ENCODE measurements at regions not wholly inside any gene's neighbourhood (a gene's known extent, or its start where the extent isn't known, plus 50 kb on each side); places are given as distances from the start of the nearest gene placed in this dataset.
A peak's percentile ranks its signal among the peaks of the same experiment; 100 is the strongest.

DNA sequence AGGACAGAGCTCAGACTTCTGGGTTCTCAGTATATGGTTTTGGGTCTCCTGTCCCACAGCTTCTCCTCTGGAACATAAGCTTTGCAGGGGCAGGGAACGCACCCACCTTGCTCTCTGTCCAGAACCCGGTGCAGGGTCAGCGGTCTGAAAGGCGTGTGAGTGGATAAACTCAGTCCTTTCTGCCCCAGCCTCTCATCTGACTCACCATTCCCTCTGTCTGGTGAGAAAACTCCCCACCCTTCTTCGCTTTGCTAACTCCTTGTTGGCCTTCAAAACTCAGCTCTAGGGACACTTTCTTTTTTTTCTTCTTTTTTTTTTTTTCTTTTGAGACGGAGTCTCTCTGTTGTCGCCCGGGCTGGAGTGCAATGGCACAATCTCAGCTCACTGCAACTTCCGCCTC lies 68.9 kb upstream of the NUP50 start:
- no peak for DNase-seq (ENCODE audit: low read depth in 1 of 2, low spot score in 1 of 2)

- DNase-seq (ENCODE audit: low read depth in 1 of 2, low spot score in 1 of 2) = peak; percentile 11 to 45
Measured at GRCh38 chr22:45096256-45096907, 67.3 kb upstream of the NUP50 start.

DNA sequence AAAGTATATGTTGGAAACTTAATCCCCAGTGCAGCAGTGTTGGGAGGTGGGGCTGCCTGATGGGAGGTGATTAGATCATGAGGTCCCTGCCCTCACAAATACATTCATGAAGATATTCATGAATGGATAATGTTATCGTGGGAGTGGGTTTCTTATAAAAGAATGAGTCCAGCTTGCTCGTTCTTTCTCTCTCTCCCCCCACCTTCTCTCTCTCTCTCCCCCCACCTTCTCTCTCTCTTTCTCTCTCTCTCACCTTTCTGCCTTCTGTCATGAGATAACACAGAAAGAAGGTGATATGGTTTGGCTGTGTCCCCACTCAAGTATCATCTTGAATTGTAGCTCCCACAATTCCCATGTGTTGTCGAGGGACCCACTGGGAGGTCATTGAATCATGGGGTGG lies 66.7 kb upstream of the NUP50 start:
- no peak for DNase-seq (ENCODE audit: low read depth in 1 of 2, low spot score in 1 of 2)

GRCh38 chr22:45098056-45098455 lies 65.7 kb upstream of the NUP50 start:
- DNase-seq (ENCODE audit: low read depth in 1 of 2, low spot score in 1 of 2) = no peak

- no peak for DNase-seq (ENCODE audit: low read depth in 1 of 2, low spot score in 1 of 2)
Measured at GRCh38 chr22:45099961-45100360, 63.8 kb upstream of the NUP50 start.

- no peak for DNase-seq (ENCODE audit: low read depth in 1 of 2, low spot score in 1 of 2)
Measured at GRCh38 chr22:45101515-45102227, 62.1 kb upstream of the NUP50 start.

- no peak for DNase-seq (ENCODE audit: low read depth in 1 of 2, low spot score in 1 of 2)
Measured at GRCh38 chr22:45102896-45103420, 60.8 kb upstream of the NUP50 start.

DNA sequence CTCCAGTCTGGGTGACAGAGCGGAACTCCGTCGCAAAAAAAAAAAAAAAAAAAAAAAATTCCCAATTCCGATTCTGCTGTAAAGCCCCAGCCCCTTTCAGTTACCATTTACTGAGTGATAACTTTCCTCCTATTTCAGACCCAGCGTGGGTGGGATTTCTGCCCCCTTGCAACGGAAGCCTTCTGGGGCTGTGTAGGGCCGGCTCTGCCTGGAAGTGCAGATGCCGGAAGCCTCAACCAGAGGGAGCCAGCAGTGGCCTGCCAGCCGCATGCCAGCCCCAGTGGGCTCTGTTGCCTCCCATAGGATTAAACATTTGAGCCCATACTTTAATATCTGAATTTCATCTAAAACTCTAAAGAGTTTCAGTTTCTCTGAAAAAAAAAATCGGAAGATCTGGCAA lies 60.0 kb upstream of the NUP50 start:
- no peak for DNase-seq (ENCODE audit: low read depth in 1 of 2, low spot score in 1 of 2)

DNA sequence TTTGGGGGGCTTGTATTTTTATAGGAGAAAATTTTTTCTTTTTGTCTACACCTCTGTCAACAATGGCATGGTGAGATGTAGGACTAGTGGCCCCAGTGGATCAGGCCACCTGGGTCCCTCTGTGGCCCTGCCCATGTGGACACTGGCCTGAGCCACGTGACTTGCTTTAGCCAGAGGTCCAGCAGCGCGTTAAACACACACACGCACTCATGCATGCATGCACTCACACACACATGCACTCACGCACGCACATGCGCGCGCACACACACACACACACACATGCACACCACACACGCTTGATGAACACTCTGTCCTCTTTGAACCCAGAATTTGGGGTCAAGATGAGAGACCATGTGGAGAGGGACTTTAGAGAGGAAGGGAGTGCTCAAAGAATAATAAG lies 59.4 kb upstream of the NUP50 start:
- DNase-seq (ENCODE audit: low read depth in 1 of 2, low spot score in 1 of 2) = no peak

- no peak for DNase-seq (ENCODE audit: low read depth in 1 of 2, low spot score in 1 of 2)
Measured at GRCh38 chr22:45105281-45105702, 58.4 kb upstream of the NUP50 start.

DNA sequence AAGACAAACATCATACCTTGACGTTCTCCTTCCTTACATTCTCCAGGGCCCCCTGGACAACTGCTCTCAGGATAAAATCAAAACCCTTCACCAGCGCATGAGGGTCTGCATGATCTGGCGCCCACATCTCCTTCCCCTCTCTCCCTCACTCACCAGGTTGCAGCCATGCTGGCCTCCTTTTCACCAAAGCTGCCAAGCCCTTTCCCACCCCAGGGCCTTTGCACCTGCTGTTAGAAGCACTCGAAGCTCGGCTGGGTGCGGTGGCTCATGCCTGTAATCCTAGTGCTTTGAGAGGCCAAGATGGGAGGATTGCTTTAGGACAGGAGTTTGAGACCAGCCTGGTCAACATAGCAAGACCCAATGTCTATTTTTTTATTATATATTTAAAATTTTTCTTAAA lies 56.1 kb upstream of the NUP50 start:
- DNase-seq (ENCODE audit: low read depth in 1 of 2, low spot score in 1 of 2) = no peak

DNA sequence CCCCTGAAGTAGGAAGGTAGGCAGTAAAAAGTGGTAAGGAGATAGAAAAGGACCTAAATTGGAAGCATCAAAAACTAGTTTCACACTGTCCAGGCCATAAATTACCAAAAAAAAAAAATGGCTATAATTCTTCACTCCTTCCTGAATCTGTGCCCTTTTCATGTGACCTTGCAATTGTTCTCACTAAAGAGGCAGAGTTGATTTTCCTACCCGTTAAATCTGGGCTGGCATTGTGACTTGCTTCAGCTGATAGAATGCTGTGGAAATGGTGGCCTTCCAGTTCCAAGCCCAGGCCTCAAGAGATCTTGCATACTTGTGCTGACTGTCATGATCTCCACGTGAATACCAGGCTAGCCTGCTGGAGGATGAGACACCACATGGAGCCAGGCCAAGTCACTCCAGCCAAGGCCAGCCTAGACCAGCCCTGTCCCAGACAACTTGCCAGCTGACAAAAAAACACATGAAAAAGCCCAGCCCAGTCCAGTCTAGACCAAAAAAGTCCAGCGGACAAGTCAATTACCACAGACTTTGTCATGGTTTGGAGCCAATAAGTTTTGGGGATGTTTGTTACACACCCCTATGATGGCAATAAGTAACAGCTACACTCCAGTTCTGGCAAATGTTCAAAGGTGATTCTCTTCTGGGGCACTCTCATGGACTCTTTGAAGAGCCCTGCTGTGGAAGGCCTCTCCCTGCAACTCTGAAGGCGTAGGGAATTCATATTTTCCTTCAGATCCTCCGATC lies 51.4 kb upstream of the NUP50 start:
- no peak for DNase-seq (ENCODE audit: low read depth in 1 of 2, low spot score in 1 of 2)
